HG03060 (cell line): ENCODE measurements at regions not wholly inside any gene's neighbourhood (a gene's known extent, or its start where the extent isn't known, plus 50 kb on each side); places are given as distances from the start of the nearest gene placed in this dataset.
"Not testable (repeated sequence)": the region's sequence is repeated elsewhere in the genome, so short reads cannot be mapped to it uniquely, and the experiment has no call there.

Experiments used
- ATAC-seq: cut with Tn5 transposase; IDR thresholded peaks from one replicate; pipeline ENCODE4 v1.9.1; 2021; ENCODE audit warnings: low read depth, moderate number of reproducible peaks; ENCODE audit not compliant: unreplicated experiment

GRCh38 chr5:74465724-74466123 lies 174.8 kb downstream of the ENC1 start:
- no peak for ATAC-seq

GRCh38 chr5:74464512-74465209 lies 175.9 kb downstream of the ENC1 start:
- no peak for ATAC-seq

- ATAC-seq, result no peak
These were observed 178.2 kb downstream of the ENC1 start for GRCh38 chr5:74462356-74462755.

GRCh38 chr5:74461251-74461650 lies 179.3 kb downstream of the ENC1 start:
- no peak for ATAC-seq

- no peak for ATAC-seq
These were observed 179.8 kb downstream of the ENC1 start for GRCh38 chr5:74460694-74461093.

- ATAC-seq, result no peak
These were observed 180.5 kb downstream of the ENC1 start for GRCh38 chr5:74459984-74460383.

GRCh38 chr5:74457876-74458275 lies 182.7 kb downstream of the ENC1 start:
- no peak for ATAC-seq

GRCh38 chr5:74454263-74455030 lies 186.1 kb downstream of the ENC1 start:
- ATAC-seq, result no peak

GRCh38 chr5:74452856-74453255 lies 187.7 kb downstream of the ENC1 start:
- no peak for ATAC-seq

- no peak for ATAC-seq
These were observed 190.4 kb downstream of the ENC1 start for GRCh38 chr5:74450095-74450494.

GRCh38 chr5:74446725-74447241 lies 193.7 kb downstream of the ENC1 start:
- no peak for ATAC-seq

GRCh38 chr5:74442466-74442865 lies 198.1 kb downstream of the ENC1 start:
- no peak for ATAC-seq

GRCh38 chr5:74441616-74442015 lies 198.9 kb downstream of the ENC1 start:
- no peak for ATAC-seq

- no peak for ATAC-seq
These were observed 200.2 kb downstream of the ENC1 start for GRCh38 chr5:74440341-74440740.

- ATAC-seq, result not testable (repeated sequence)
These were observed 202.7 kb downstream of the ENC1 start for GRCh38 chr5:74437870-74438269.

GRCh38 chr5:74433896-74434829 lies 206.4 kb downstream of the ENC1 start:
- no peak for ATAC-seq

- ATAC-seq, result no peak
These were observed 207.2 kb downstream of the ENC1 start for GRCh38 chr5:74433255-74433895.

GRCh38 chr5:74432721-74433120 lies 207.8 kb downstream of the ENC1 start:
- ATAC-seq, result no peak

- ATAC-seq, result no peak
These were observed 208.3 kb downstream of the ENC1 start for GRCh38 chr5:74432216-74432615.

GRCh38 chr5:74431290-74431669 lies 209.2 kb downstream of the ENC1 start:
- ATAC-seq, result no peak
